GM19467 (cell line): ENCODE measurements at regions not wholly inside any gene's neighbourhood (a gene's known extent, or its start where the extent isn't known, plus 50 kb on each side); places are given as distances from the start of the nearest gene placed in this dataset.

Experiments
- ATAC-seq: cut with Tn5 transposase; IDR thresholded peaks from one replicate; pipeline ENCODE4 v1.9.1; 2021; ENCODE audit warnings: mild to moderate bottlenecking, moderate library complexity; ENCODE audit not compliant: unreplicated experiment

- ATAC-seq = no peak
Measured at GRCh38 chr1:181417915-181418314, 65.4 kb upstream of the CACNA1E start.

DNA sequence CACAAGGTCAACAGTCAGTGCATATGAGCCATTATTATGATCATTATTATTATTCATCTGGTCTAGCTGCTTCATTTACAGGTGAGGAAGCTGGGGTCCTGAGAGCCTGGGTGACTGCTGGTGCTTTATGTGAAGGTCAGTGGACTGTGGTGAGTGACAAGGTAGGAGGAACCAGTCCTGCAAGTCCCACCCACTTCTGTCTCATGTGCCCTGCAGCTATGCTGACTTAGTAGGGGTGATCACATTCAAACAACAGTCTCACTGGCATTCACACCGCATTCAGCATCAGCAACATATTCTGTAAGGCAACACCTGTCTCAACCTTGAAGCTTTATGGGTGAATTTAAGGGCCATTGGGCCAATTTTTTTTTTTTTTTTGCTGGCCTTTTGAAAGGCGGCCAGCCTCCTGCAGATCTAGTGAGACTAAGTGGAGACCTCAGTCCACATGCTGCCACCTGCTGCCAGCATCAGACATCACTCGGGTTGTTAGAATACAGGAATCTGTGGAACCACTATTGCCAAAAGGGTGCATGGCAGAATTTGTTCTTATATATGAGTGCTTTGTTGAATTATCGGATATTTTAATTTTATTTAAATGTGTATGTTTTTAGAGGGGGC is 59.9 kb upstream of the CACNA1E start:
- ATAC-seq = no peak

GRCh38 chr1:181424786-181425403 is 58.4 kb upstream of the CACNA1E start:
- ATAC-seq = no peak

- ATAC-seq = no peak
Measured at GRCh38 chr1:181425566-181425965, 57.8 kb upstream of the CACNA1E start.

GRCh38 chr1:181429462-181429861 is 53.9 kb upstream of the CACNA1E start:
- no peak for ATAC-seq

- ATAC-seq = peak; percentile 64
Measured at GRCh38 chr1:181430015-181430885, 53.1 kb upstream of the CACNA1E start.
